Panc1 (cell line): ENCODE measurements at regions not wholly inside any gene's neighbourhood (a gene's known extent, or its start where the extent isn't known, plus 50 kb on each side); places are given as distances from the start of the nearest gene placed in this dataset.

Source experiments
- ATAC-seq: fragments of 200-7000 bp; cut with Tn5 transposase; 2 replicates; pipeline ENCODE4 v1.9.1; 2020; ENCODE audit warnings: mild to moderate bottlenecking, moderate library complexity
- BruUV-seq: library from RNA; stranded (reverse); fragments of 400-500 nt; replicated peaks from 2 replicates; lab custom pipeline; 2021; lab: Mats Ljungman, UMichigan
- CTCF ChIA-PET: fragments of 300-600 bp; sonication (Branson Sonifier 250); formaldehyde crosslinking; loops from one replicate; lab custom pipeline; 2022; ENCODE audit warnings: antibody characterized with exemption; lab: Charles Lee
- POLR2A ChIA-PET: fragments of 300-600 bp; sonication (Branson Sonifier 250); formaldehyde crosslinking; loops from one replicate; lab custom pipeline; 2022; ENCODE audit warnings: antibody characterized with exemption; lab: Charles Lee
- DNase-seq: peaks from one replicate; pipeline ENCODE4 v3.0.0-alpha.2; 2010; ENCODE audit warnings: low read depth, low spot score
- H3K27ac ChIP-seq: 2 replicates; pipeline ENCODE4 v1.5.1; 2011; ENCODE audit warnings: mild to moderate bottlenecking, low read length, inconsistent platforms
- H3K27me3 ChIP-seq: fragments of 200-500 bp; sonication (Bioruptor generic); 2 replicates; pipeline ENCODE4 v1.6.0; 2014; ENCODE audit warnings: low read length, inconsistent platforms; ENCODE audit not compliant: control insufficient read depth, insufficient read depth
- H3K36me3 ChIP-seq: fragments of 200-500 bp; sonication (Bioruptor generic); 2 replicates; pipeline ENCODE4 v1.5.1; 2014; ENCODE audit warnings: inconsistent platforms, mild to moderate bottlenecking, low read length, moderate library complexity; ENCODE audit not compliant: control insufficient read depth, insufficient read depth
- H3K4me1 ChIP-seq: 2 replicates; pipeline ENCODE4 v1.5.1; 2011; ENCODE audit warnings: inconsistent platforms, mild to moderate bottlenecking, low read length, moderate library complexity; ENCODE audit not compliant: control insufficient read depth, insufficient read depth
- H3K4me3 ChIP-seq, 2 experiments: 2 replicates each; pipeline ENCODE4 v1.5.1; 2011 to 2012; ENCODE audit warnings: low read depth in 2 of 2, low read length in 2 of 2, mild to moderate bottlenecking in 2 of 2, inconsistent platforms in 1 of 2, moderate library complexity in 1 of 2
- H3K9me3 ChIP-seq: fragments of 200-500 bp; sonication (Bioruptor generic); 2 replicates; pipeline ENCODE4 v1.5.1; 2014; ENCODE audit warnings: low read depth, mild to moderate bottlenecking, inconsistent platforms, low read length, moderate library complexity; ENCODE audit not compliant: control insufficient read depth, insufficient read depth
- CTCF ChIP-seq: fragments of 450-650 bp; IDR thresholded peaks from 2 replicates; pipeline ENCODE4 v1.5.1; 2017; ENCODE audit warnings: mild to moderate bottlenecking
- POLR2AphosphoS5 ChIP-seq: IDR thresholded peaks from 2 replicates; pipeline ENCODE4 v1.6.1; 2012; ENCODE audit warnings: mild to moderate bottlenecking, low read depth, low read length, moderate library complexity
- REST ChIP-seq, 2 experiments: IDR thresholded peaks; 2 replicates each; pipeline ENCODE4 v1.6.1; 2011 to 2012; ENCODE audit warnings: low read depth in 2 of 2, control low read depth in 1 of 2, low read length in 1 of 2, mild to moderate bottlenecking in 1 of 2, moderate library complexity in 1 of 2; ENCODE audit not compliant: insufficient read depth in 1 of 2
- SIN3A ChIP-seq: IDR thresholded peaks from 2 replicates; pipeline ENCODE4 v1.6.1; 2012; ENCODE audit warnings: low read depth, mild to moderate bottlenecking, low read length, moderate library complexity, borderline replicate concordance; ENCODE audit not compliant: insufficient read depth
- TCF7L2 ChIP-seq: IDR thresholded peaks from 2 replicates; pipeline ENCODE4 v1.6.1; 2011; ENCODE audit warnings: mild to moderate bottlenecking, low read depth, low read length, inconsistent platforms
- in situ Hi-C: cut with HindIII; loops from 2 replicates; pipeline ENCODE4 v1.10.0; 2016; ENCODE audit warnings: low sequenced_read_pairs, low pct_unique_long_range_greater_than_20kb
- intact Hi-C: fragments of 100-400 bp; cut with micrococcal nuclease; formaldehyde crosslinking; loops from one replicate; pipeline ENCODE4 v1.10.0; 2022; ENCODE audit not compliant: unreplicated experiment

GRCh38 chr2:128410758-128411215 lies 92.1 kb upstream of the HS6ST1 start:
- no peak for TF ChIP-seq CTCF
- no peak for TF ChIP-seq SIN3A
- no peak for TF ChIP-seq POLR2AphosphoS5
- no peak for TF ChIP-seq TCF7L2
- no peak for TF ChIP-seq REST (IDR thresholded peaks at IDR 0.05; ENCODE audit: insufficient read depth in 1 of 2, low read depth in 2 of 2, low read length in 1 of 2)
- no peak overlapping the region for H3K27ac ChIP-seq
- ATAC-seq (no peak), DNase-seq (no peak)
- in situ Hi-C loops (no loop called here), intact Hi-C loops (no loop called here)
- BruUV-seq: no TSS peak
- POLR2A ChIA-PET: no interaction called here
- no peaks in the 10 kb centered on the region for H3K4me1 ChIP-seq
- H3K27me3 ChIP-seq: no peaks in the 10 kb centered on the region
- H3K36me3 ChIP-seq: no peaks in the 10 kb centered on the region
- CTCF ChIA-PET: no interaction called here
- H3K4me3 ChIP-seq: no peak overlapping the region
- H3K9me3 ChIP-seq: no peaks in the 10 kb centered on the region

- CTCF ChIA-PET: no interaction called here
- no TSS peak for BruUV-seq
Observed at GRCh38 chr2:128411431-128411830, 92.8 kb upstream of the HS6ST1 start.

More at GRCh38 chr2:128411431-128411830, 92.8 kb upstream of the HS6ST1 start:
- Histone ChIP-seq H3K9me3 (no peaks in the 10 kb centered on the region), H3K36me3 (no peaks in the 10 kb centered on the region), H3K4me1 (no peaks in the 10 kb centered on the region), H3K4me3 (no peak overlapping the region), H3K27me3 (no peaks in the 10 kb centered on the region), H3K27ac (no peak overlapping the region)
- POLR2A ChIA-PET: no interaction called here
- ATAC-seq (no peak), DNase-seq (no peak)
- TF ChIP-seq TCF7L2 (no peak), CTCF (no peak), REST (IDR thresholded peaks at IDR 0.05; ENCODE audit: insufficient read depth in 1 of 2, low read depth in 2 of 2, low read length in 1 of 2) (no peak), POLR2AphosphoS5 (no peak), SIN3A (no peak)
- in situ Hi-C loops (no loop called here), intact Hi-C loops (no loop called here)
